HG02571 (cell line): ENCODE measurements at regions not wholly inside any gene's neighbourhood (a gene's known extent, or its start where the extent isn't known, plus 50 kb on each side); places are given as distances from the start of the nearest gene placed in this dataset.
"Not testable (repeated sequence)": the region's sequence is repeated elsewhere in the genome, so short reads cannot be mapped to it uniquely, and the experiment has no call there.

Source experiments
- ATAC-seq: cut with Tn5 transposase; IDR thresholded peaks from one replicate; pipeline ENCODE4 v1.9.1; 2021; ENCODE audit warnings: mild to moderate bottlenecking, moderate library complexity; ENCODE audit not compliant: unreplicated experiment

GRCh38 chr21:24420689-24421088, 1186.6 kb downstream of the MRPL39 start:
- no peak for ATAC-seq

GRCh38 chr21:24419641-24420040, 1187.6 kb downstream of the MRPL39 start:
- not testable (repeated sequence) for ATAC-seq

GRCh38 chr21:24418671-24419070, 1188.6 kb downstream of the MRPL39 start:
- ATAC-seq: no peak

GRCh38 chr21:24411429-24411828, 1195.9 kb downstream of the MRPL39 start:
- ATAC-seq: no peak

- ATAC-seq: no peak
Measured at GRCh38 chr21:24403221-24403620, 1204.1 kb downstream of the MRPL39 start.

GRCh38 chr21:24395320-24395923, 1211.9 kb downstream of the MRPL39 start:
- no peak for ATAC-seq

- ATAC-seq: no peak
Measured at GRCh38 chr21:24375201-24375600, 1232.1 kb downstream of the MRPL39 start.

GRCh38 chr21:24372506-24372905, 1234.8 kb downstream of the MRPL39 start:
- no peak for ATAC-seq

GRCh38 chr21:24369746-24370145, 1237.5 kb downstream of the MRPL39 start:
- no peak for ATAC-seq

- ATAC-seq: no peak
Measured at GRCh38 chr21:24369278-24369677, 1238.0 kb downstream of the MRPL39 start.

GRCh38 chr21:24367936-24368335, 1239.3 kb downstream of the MRPL39 start:
- no peak for ATAC-seq

GRCh38 chr21:24353492-24353891, 1253.8 kb downstream of the MRPL39 start:
- no peak for ATAC-seq

GRCh38 chr21:24339406-24339805, 1267.9 kb downstream of the MRPL39 start:
- no peak for ATAC-seq

GRCh38 chr21:24336491-24336890, 1270.8 kb downstream of the MRPL39 start:
- no peak for ATAC-seq

- ATAC-seq: no peak
Measured at GRCh38 chr21:24323536-24323935, 1283.7 kb downstream of the MRPL39 start.

GRCh38 chr21:24316277-24316922, 1290.9 kb downstream of the MRPL39 start:
- no peak for ATAC-seq

GRCh38 chr21:24310788-24311187, 1296.5 kb downstream of the MRPL39 start:
- no peak for ATAC-seq

- ATAC-seq: no peak
Measured at GRCh38 chr21:24308183-24308582, 1299.1 kb downstream of the MRPL39 start.

GRCh38 chr21:24302400-24302799, 1304.9 kb downstream of the MRPL39 start:
- ATAC-seq: no peak

- no peak for ATAC-seq
Measured at GRCh38 chr21:24298040-24298439, 1309.2 kb downstream of the MRPL39 start.

- no peak for ATAC-seq
Measured at GRCh38 chr21:24294171-24294570, 1313.1 kb downstream of the MRPL39 start.

GRCh38 chr21:24290151-24290833, 1317.0 kb downstream of the MRPL39 start:
- no peak for ATAC-seq
